HG02870 (cell line): ENCODE measurements at regions not wholly inside any gene's neighbourhood (a gene's known extent, or its start where the extent isn't known, plus 50 kb on each side); places are given as distances from the start of the nearest gene placed in this dataset.

Experiments used
- ATAC-seq: cut with Tn5 transposase; IDR thresholded peaks from one replicate; pipeline ENCODE4 v1.9.1; 2021; ENCODE audit warnings: mild to moderate bottlenecking, moderate library complexity; ENCODE audit not compliant: unreplicated experiment

GRCh38 chr10:8919280-8919679 lies 864.8 kb downstream of the GATA3 start:
- no peak for ATAC-seq

GRCh38 chr10:8921568-8921967 lies 867.1 kb downstream of the GATA3 start:
- no peak for ATAC-seq

GRCh38 chr10:8923096-8923495 lies 868.6 kb downstream of the GATA3 start:
- ATAC-seq: no peak

- no peak for ATAC-seq
These were observed 873.2 kb downstream of the GATA3 start for GRCh38 chr10:8927705-8928104.

GRCh38 chr10:8946451-8946850 lies 892.0 kb downstream of the GATA3 start:
- no peak for ATAC-seq

GRCh38 chr10:8950978-8951377 lies 896.5 kb downstream of the GATA3 start:
- no peak for ATAC-seq

- ATAC-seq: no peak
These were observed 897.1 kb downstream of the GATA3 start for GRCh38 chr10:8951440-8952089.

GRCh38 chr10:8956400-8956799 lies 901.9 kb downstream of the GATA3 start:
- ATAC-seq: no peak

- ATAC-seq: no peak
These were observed 907.8 kb downstream of the GATA3 start for GRCh38 chr10:8962249-8962648.

- ATAC-seq: no peak
These were observed 912.6 kb downstream of the GATA3 start for GRCh38 chr10:8967061-8967460.

- no peak for ATAC-seq
These were observed 915.4 kb downstream of the GATA3 start for GRCh38 chr10:8969853-8970252.

GRCh38 chr10:8975535-8975934 lies 921.0 kb downstream of the GATA3 start:
- no peak for ATAC-seq

GRCh38 chr10:8978100-8978499 lies 923.6 kb downstream of the GATA3 start:
- ATAC-seq: no peak

GRCh38 chr10:8979976-8980375 lies 925.5 kb downstream of the GATA3 start:
- no peak for ATAC-seq

- ATAC-seq: no peak
These were observed 926.8 kb downstream of the GATA3 start for GRCh38 chr10:8981277-8981676.

GRCh38 chr10:8985651-8986050 lies 931.2 kb downstream of the GATA3 start:
- ATAC-seq: no peak

GRCh38 chr10:8986975-8987374 lies 932.5 kb downstream of the GATA3 start:
- ATAC-seq: no peak

GRCh38 chr10:8987712-8988111 lies 933.2 kb downstream of the GATA3 start:
- ATAC-seq: no peak

GRCh38 chr10:8990280-8990987 lies 935.9 kb downstream of the GATA3 start:
- no peak for ATAC-seq

GRCh38 chr10:8992009-8992408 lies 937.5 kb downstream of the GATA3 start:
- ATAC-seq: no peak

GRCh38 chr10:8993864-8994263 lies 939.4 kb downstream of the GATA3 start:
- no peak for ATAC-seq

- ATAC-seq: no peak
These were observed 944.3 kb downstream of the GATA3 start for GRCh38 chr10:8998751-8999150.

GRCh38 chr10:9003122-9003521 lies 948.6 kb downstream of the GATA3 start:
- no peak for ATAC-seq
